Medulla oblongata (tissue), 1 donor: ENCODE measurements at regions not wholly inside any gene's neighbourhood (a gene's known extent, or its start where the extent isn't known, plus 50 kb on each side); places are given as distances from the start of the nearest gene placed in this dataset.

Experiments
- DNase-seq: peaks from one replicate; pipeline ENCODE4 v3.0.0-alpha.2; 2015; ENCODE audit errors: extremely low spot score

GRCh38 chr6:159342146-159342545 is 172.9 kb downstream of the FNDC1 start:
- no peak for DNase-seq

GRCh38 chr6:159334068-159334467 is 164.9 kb downstream of the FNDC1 start:
- DNase-seq = no peak

- no peak for DNase-seq
These were observed 162.3 kb downstream of the FNDC1 start for GRCh38 chr6:159331451-159331850.

GRCh38 chr6:159329081-159329480 is 159.9 kb downstream of the FNDC1 start:
- DNase-seq = no peak

GRCh38 chr6:159328052-159328451 is 158.9 kb downstream of the FNDC1 start:
- DNase-seq = no peak

GRCh38 chr6:159325476-159325875 is 156.3 kb downstream of the FNDC1 start:
- DNase-seq = no peak

- DNase-seq = no peak
These were observed 155.4 kb downstream of the FNDC1 start for GRCh38 chr6:159324596-159324995.
